ENCODE measurements at regions not wholly inside any gene's neighbourhood (a gene's known extent, or its start where the extent isn't known, plus 50 kb on each side); places are given as distances from the start of the nearest gene placed in this dataset.

GRCh38 chr4:1492142-1492457, 85.9 kb upstream of the NKX1-1 start:
- no peak overlapping the region for H3K9ac ChIP-seq (ENCODE audit: low read length)
- no peak overlapping the region for H3K27ac ChIP-seq (ENCODE audit: low read depth, low read length)
- peaks cover 13% of the 10 kb centered on the region for H3K27me3 ChIP-seq (ENCODE audit: control insufficient read depth, insufficient read depth, low read length)
- H3K36me3 ChIP-seq (ENCODE audit: control insufficient read depth, insufficient read depth, low read length) = no peaks in the 10 kb centered on the region
- no peaks in the 10 kb centered on the region for H3K4me1 ChIP-seq (ENCODE audit: control insufficient read depth, insufficient read depth, low read length)
- no peak overlapping the region for H3K4me3 ChIP-seq (ENCODE audit: low read length)

- no peak overlapping the region for H3K27ac ChIP-seq (ENCODE audit: low read depth, low read length)
- H3K4me3 ChIP-seq (ENCODE audit: low read length) = no peak overlapping the region
- no peaks in the 10 kb centered on the region for H3K36me3 ChIP-seq (ENCODE audit: control insufficient read depth, insufficient read depth, low read length)
- peaks cover 13% of the 10 kb centered on the region for H3K27me3 ChIP-seq (ENCODE audit: control insufficient read depth, insufficient read depth, low read length)
- H3K9ac ChIP-seq (ENCODE audit: low read length) = no peak overlapping the region
- H3K4me1 ChIP-seq (ENCODE audit: control insufficient read depth, insufficient read depth, low read length) = no peaks in the 10 kb centered on the region
Observed at GRCh38 chr4:1491328-1492141, 85.3 kb upstream of the NKX1-1 start.

GRCh38 chr4:1490654-1491327, 84.5 kb upstream of the NKX1-1 start:
- Histone ChIP-seq H3K27ac (ENCODE audit: low read depth, low read length) (no peak overlapping the region), H3K4me1 (ENCODE audit: control insufficient read depth, insufficient read depth, low read length) (no peaks in the 10 kb centered on the region), H3K27me3 (ENCODE audit: control insufficient read depth, insufficient read depth, low read length) (peaks cover 13% of the 10 kb centered on the region), H3K9ac (ENCODE audit: low read length) (no peak overlapping the region), H3K36me3 (ENCODE audit: control insufficient read depth, insufficient read depth, low read length) (no peaks in the 10 kb centered on the region), H3K4me3 (ENCODE audit: low read length) (no peak overlapping the region)

- H3K27me3 ChIP-seq (ENCODE audit: control insufficient read depth, insufficient read depth, low read length) = peaks cover 13% of the 10 kb centered on the region
- no peak overlapping the region for H3K4me3 ChIP-seq (ENCODE audit: low read length)
- H3K4me1 ChIP-seq (ENCODE audit: control insufficient read depth, insufficient read depth, low read length) = no peaks in the 10 kb centered on the region
- H3K36me3 ChIP-seq (ENCODE audit: control insufficient read depth, insufficient read depth, low read length) = no peaks in the 10 kb centered on the region
- no peak overlapping the region for H3K9ac ChIP-seq (ENCODE audit: low read length)
- H3K27ac ChIP-seq (ENCODE audit: low read depth, low read length) = no peak overlapping the region
Observed at GRCh38 chr4:1490011-1490653, 83.9 kb upstream of the NKX1-1 start.

GRCh38 chr4:1489639-1489995, 83.4 kb upstream of the NKX1-1 start:
- no peak overlapping the region for H3K4me3 ChIP-seq (ENCODE audit: low read length)
- no peak overlapping the region for H3K9ac ChIP-seq (ENCODE audit: low read length)
- H3K36me3 ChIP-seq (ENCODE audit: control insufficient read depth, insufficient read depth, low read length) = no peaks in the 10 kb centered on the region
- peaks cover 13% of the 10 kb centered on the region for H3K27me3 ChIP-seq (ENCODE audit: control insufficient read depth, insufficient read depth, low read length)
- no peaks in the 10 kb centered on the region for H3K4me1 ChIP-seq (ENCODE audit: control insufficient read depth, insufficient read depth, low read length)
- no peak overlapping the region for H3K27ac ChIP-seq (ENCODE audit: low read depth, low read length)

GRCh38 chr4:1488831-1489638, 82.8 kb upstream of the NKX1-1 start:
- H3K27ac ChIP-seq (ENCODE audit: low read depth, low read length) = no peak overlapping the region
- H3K27me3 ChIP-seq (ENCODE audit: control insufficient read depth, insufficient read depth, low read length) = peaks cover 13% of the 10 kb centered on the region
- no peaks in the 10 kb centered on the region for H3K36me3 ChIP-seq (ENCODE audit: control insufficient read depth, insufficient read depth, low read length)
- no peak overlapping the region for H3K4me3 ChIP-seq (ENCODE audit: low read length)
- H3K4me1 ChIP-seq (ENCODE audit: control insufficient read depth, insufficient read depth, low read length) = no peaks in the 10 kb centered on the region
- H3K9ac ChIP-seq (ENCODE audit: low read length) = no peak overlapping the region

GRCh38 chr4:1488357-1488756, 82.1 kb upstream of the NKX1-1 start:
- Histone ChIP-seq H3K9ac (ENCODE audit: low read length) (no peak overlapping the region), H3K36me3 (ENCODE audit: control insufficient read depth, insufficient read depth, low read length) (no peaks in the 10 kb centered on the region), H3K27me3 (ENCODE audit: control insufficient read depth, insufficient read depth, low read length) (peaks cover 13% of the 10 kb centered on the region), H3K4me1 (ENCODE audit: control insufficient read depth, insufficient read depth, low read length) (no peaks in the 10 kb centered on the region), H3K27ac (ENCODE audit: low read depth, low read length) (no peak overlapping the region), H3K4me3 (ENCODE audit: low read length) (no peak overlapping the region)

GRCh38 chr4:1487761-1488160, 81.5 kb upstream of the NKX1-1 start:
- H3K27ac ChIP-seq (ENCODE audit: low read depth, low read length) = no peak overlapping the region
- no peaks in the 10 kb centered on the region for H3K4me1 ChIP-seq (ENCODE audit: control insufficient read depth, insufficient read depth, low read length)
- peaks cover 13% of the 10 kb centered on the region for H3K27me3 ChIP-seq (ENCODE audit: control insufficient read depth, insufficient read depth, low read length)
- H3K36me3 ChIP-seq (ENCODE audit: control insufficient read depth, insufficient read depth, low read length) = no peaks in the 10 kb centered on the region
- H3K4me3 ChIP-seq (ENCODE audit: low read length) = no peak overlapping the region
- H3K9ac ChIP-seq (ENCODE audit: low read length) = no peak overlapping the region

- Histone ChIP-seq H3K4me3 (ENCODE audit: low read length) (no peak overlapping the region), H3K27me3 (ENCODE audit: control insufficient read depth, insufficient read depth, low read length) (peaks cover 13% of the 10 kb centered on the region), H3K36me3 (ENCODE audit: control insufficient read depth, insufficient read depth, low read length) (no peaks in the 10 kb centered on the region), H3K27ac (ENCODE audit: low read depth, low read length) (no peak overlapping the region), H3K9ac (ENCODE audit: low read length) (no peak overlapping the region), H3K4me1 (ENCODE audit: control insufficient read depth, insufficient read depth, low read length) (no peaks in the 10 kb centered on the region)
Observed at GRCh38 chr4:1487106-1487505, 80.9 kb upstream of the NKX1-1 start.

- Histone ChIP-seq H3K36me3 (ENCODE audit: control insufficient read depth, insufficient read depth, low read length) (no peaks in the 10 kb centered on the region), H3K9ac (ENCODE audit: low read length) (no peak overlapping the region), H3K4me3 (ENCODE audit: low read length) (no peak overlapping the region), H3K27ac (ENCODE audit: low read depth, low read length) (no peak overlapping the region), H3K4me1 (ENCODE audit: control insufficient read depth, insufficient read depth, low read length) (no peaks in the 10 kb centered on the region), H3K27me3 (ENCODE audit: control insufficient read depth, insufficient read depth, low read length) (peaks cover 9% of the 10 kb centered on the region)
Observed at GRCh38 chr4:1485280-1485679, 79.0 kb upstream of the NKX1-1 start.

GRCh38 chr4:1480720-1481119, 74.5 kb upstream of the NKX1-1 start:
- H3K4me3 ChIP-seq (ENCODE audit: low read length) = no peak overlapping the region
- no peaks in the 10 kb centered on the region for H3K36me3 ChIP-seq (ENCODE audit: control insufficient read depth, insufficient read depth, low read length)
- no peak overlapping the region for H3K27ac ChIP-seq (ENCODE audit: low read depth, low read length)
- H3K9ac ChIP-seq (ENCODE audit: low read length) = no peak overlapping the region
- H3K4me1 ChIP-seq (ENCODE audit: control insufficient read depth, insufficient read depth, low read length) = no peaks in the 10 kb centered on the region
- H3K27me3 ChIP-seq (ENCODE audit: control insufficient read depth, insufficient read depth, low read length) = no peaks in the 10 kb centered on the region

GRCh38 chr4:1479454-1479853, 73.2 kb upstream of the NKX1-1 start:
- Histone ChIP-seq H3K27ac (ENCODE audit: low read depth, low read length) (no peak overlapping the region), H3K9ac (ENCODE audit: low read length) (no peak overlapping the region), H3K4me3 (ENCODE audit: low read length) (no peak overlapping the region), H3K36me3 (ENCODE audit: control insufficient read depth, insufficient read depth, low read length) (no peaks in the 10 kb centered on the region), H3K27me3 (ENCODE audit: control insufficient read depth, insufficient read depth, low read length) (no peaks in the 10 kb centered on the region), H3K4me1 (ENCODE audit: control insufficient read depth, insufficient read depth, low read length) (no peaks in the 10 kb centered on the region)
